ENCODE measurements at regions not wholly inside any gene's neighbourhood (a gene's known extent, or its start where the extent isn't known, plus 50 kb on each side); places are given as distances from the start of the nearest gene placed in this dataset.

GRCh38 chr14:62280366-62280765 is 518.1 kb downstream of the SNAPC1 start:
- POLR2A ChIA-PET (ENCODE audit: unreplicated experiment) = no interaction called here
- no TSS peak for BruUV-seq (replicated peaks)
- Histone ChIP-seq H2AK5ac (ENCODE audit: low read depth, low read length) (no peak overlapping the region), H3K56ac (ENCODE audit: extremely low read depth, insufficient read depth, low read length) (no peak overlapping the region), H3K18ac (ENCODE audit: low read depth, low read length) (no peak overlapping the region), H2AFZ (replicated peaks; ENCODE audit: low read length, poor library complexity) (no peak overlapping the region), H3K27me3 (ENCODE audit: control insufficient read depth, insufficient read depth, low read length) (no peaks in the 10 kb centered on the region; the same call in 1 of the 2 replicates), H3K27ac (ENCODE audit: insufficient read depth, low read length) (no peak overlapping the region), H3K9ac (ENCODE audit: low read depth, low read length) (no peak overlapping the region), H3K14ac (replicated peaks; ENCODE audit: low read depth, low read length) (no peak overlapping the region), H4K5ac (ENCODE audit: low read depth, low read length) (no peak overlapping the region), H2AK9ac (replicated peaks; ENCODE audit: low read depth, low read length, poor library complexity) (no peak overlapping the region), H3K4me2 (ENCODE audit: low read depth, low read length) (no peak overlapping the region), H3K4me1 (ENCODE audit: control insufficient read depth, insufficient read depth, low read length) (no peaks in the 10 kb centered on the region), H4K8ac (ENCODE audit: low read depth in 2 of 2, low read length in 2 of 2) (no peak overlapping the region), H2BK5ac (ENCODE audit: low read depth, low read length, poor library complexity, severe bottlenecking) (no peak overlapping the region), H3K36me3 (ENCODE audit: control insufficient read depth, insufficient read depth, low read length) (no peaks in the 10 kb centered on the region), H2BK120ac (ENCODE audit: low read depth, low read length) (no peak overlapping the region), H3K4ac (ENCODE audit: low read depth, low read length) (no peak overlapping the region), H3K4me3 (ENCODE audit: insufficient read depth, low read depth, low read length) (no peak overlapping the region), H3K9me1 (ENCODE audit: insufficient read depth, low read length) (no peaks in the 10 kb centered on the region), H2BK15ac (ENCODE audit: low read depth, low read length) (no peak overlapping the region), H4K91ac (ENCODE audit: insufficient read depth, low read depth, low read length) (no peak overlapping the region), H3K79me1 (ENCODE audit: low read depth in 1 of 2, low read length in 2 of 2) (no peaks in the 10 kb centered on the region), H2BK20ac (ENCODE audit: low read depth, low read length) (no peak overlapping the region), H3K23ac (ENCODE audit: low read depth, low read length) (no peak overlapping the region), H3K9me3 (ENCODE audit: control insufficient read depth, insufficient read depth, low read length) (no peaks in the 10 kb centered on the region), H4K20me1 (ENCODE audit: insufficient read depth, low read length) (no peaks in the 10 kb centered on the region)
- intact Hi-C loops (cut with micrococcal nuclease) (no loop called here), in situ Hi-C loops (cut with MboI; ENCODE audit: low sequenced_read_pairs) (no loop called here), dilution Hi-C loops (cut with HindIII; ENCODE audit: low sequenced_read_pairs, unreplicated experiment) (no loop called here)
- CTCF ChIA-PET = no interaction called here
- ATAC-seq (ENCODE audit: low read depth) = no peak
- no peak for DNase-seq
- TF ChIP-seq BHLHE40 (IDR thresholded peaks at IDR 0.05; ENCODE audit: low read depth, low read length) = no peak
- no peak for TF ChIP-seq RFX5 (IDR thresholded peaks at IDR 0.05; ENCODE audit: low read depth, low read length)
- no peak for TF ChIP-seq NFE2L2 (IDR thresholded peaks at IDR 0.05; ENCODE audit: low read depth, low read length)
- no peak for TF ChIP-seq MAFK (IDR thresholded peaks at IDR 0.05; ENCODE audit: low read depth, low read length)
- TF ChIP-seq SMC3 (IDR thresholded peaks at IDR 0.05; ENCODE audit: low read depth, low read length) = no peak
- TF ChIP-seq RAD21 (IDR thresholded peaks at IDR 0.05; ENCODE audit: low read length) = no peak

All from IMR-90 (cell line).